NCI-H510A (cell line): ENCODE measurements at regions not wholly inside any gene's neighbourhood (a gene's known extent, or its start where the extent isn't known, plus 50 kb on each side); places are given as distances from the start of the nearest gene placed in this dataset.

Experiments
- DNase-seq: peaks from one replicate; lab custom pipeline; 2025; lab: John Stamatoyannopoulos, UW

GRCh38 chr3:76063811-76064210 lies 278.5 kb upstream of the ZNF717 start:
- DNase-seq: no peak

GRCh38 chr3:76065964-76066363 lies 280.6 kb upstream of the ZNF717 start:
- no peak for DNase-seq

- DNase-seq: no peak
Observed at GRCh38 chr3:76078101-76078500, 292.8 kb upstream of the ZNF717 start.

- no peak for DNase-seq
Observed at GRCh38 chr3:76083992-76084391, 298.6 kb upstream of the ZNF717 start.

- no peak for DNase-seq
Observed at GRCh38 chr3:76096036-76096435, 310.7 kb upstream of the ZNF717 start.

GRCh38 chr3:76096836-76097588 lies 311.7 kb upstream of the ZNF717 start:
- no peak for DNase-seq

GRCh38 chr3:76097589-76097969 lies 312.2 kb upstream of the ZNF717 start:
- DNase-seq: no peak

GRCh38 chr3:76099956-76100355 lies 314.6 kb upstream of the ZNF717 start:
- no peak for DNase-seq

GRCh38 chr3:76107935-76108570 lies 322.7 kb upstream of the ZNF717 start:
- DNase-seq: no peak

- no peak for DNase-seq
Observed at GRCh38 chr3:76111808-76112207, 326.5 kb upstream of the ZNF717 start.

GRCh38 chr3:76122007-76122406 lies 336.7 kb upstream of the ZNF717 start:
- no peak for DNase-seq

GRCh38 chr3:76129441-76129840 lies 344.1 kb upstream of the ZNF717 start:
- no peak for DNase-seq

- no peak for DNase-seq
Observed at GRCh38 chr3:76131396-76132153, 346.2 kb upstream of the ZNF717 start.

GRCh38 chr3:76132154-76132470 lies 346.8 kb upstream of the ZNF717 start:
- no peak for DNase-seq

- DNase-seq: no peak
Observed at GRCh38 chr3:76134166-76134565, 348.8 kb upstream of the ZNF717 start.

- no peak for DNase-seq
Observed at GRCh38 chr3:76138921-76139320, 353.6 kb upstream of the ZNF717 start.

GRCh38 chr3:76147846-76148245 lies 362.5 kb upstream of the ZNF717 start:
- DNase-seq: no peak

GRCh38 chr3:76152028-76152427 lies 366.7 kb upstream of the ZNF717 start:
- DNase-seq: no peak

- DNase-seq: no peak
Observed at GRCh38 chr3:76161856-76162255, 376.5 kb upstream of the ZNF717 start.

- no peak for DNase-seq
Observed at GRCh38 chr3:76171647-76172046, 386.3 kb upstream of the ZNF717 start.

GRCh38 chr3:76177610-76178009 lies 392.3 kb upstream of the ZNF717 start:
- no peak for DNase-seq

GRCh38 chr3:76178412-76178811 lies 393.1 kb upstream of the ZNF717 start:
- DNase-seq: no peak

GRCh38 chr3:76181213-76181612 lies 395.9 kb upstream of the ZNF717 start:
- DNase-seq: no peak
